NCI-H345 (cell line): ENCODE measurements at regions not wholly inside any gene's neighbourhood (a gene's known extent, or its start where the extent isn't known, plus 50 kb on each side); places are given as distances from the start of the nearest gene placed in this dataset.

ENCODE experiments used
- DNase-seq: peaks from one replicate; lab custom pipeline; 2025; lab: John Stamatoyannopoulos, UW

GRCh38 chr20:20824924-20825584 lies 112.6 kb upstream of the RALGAPA2 start:
- DNase-seq, result peak; percentile 69

- no peak for DNase-seq
Measured at GRCh38 chr20:20823476-20823881, 111.0 kb upstream of the RALGAPA2 start.

GRCh38 chr20:20821484-20822260 lies 109.2 kb upstream of the RALGAPA2 start:
- peak; percentile 24 for DNase-seq

GRCh38 chr20:20820785-20821483 lies 108.5 kb upstream of the RALGAPA2 start:
- DNase-seq, result no peak

GRCh38 chr20:20820104-20820503 lies 107.7 kb upstream of the RALGAPA2 start:
- no peak for DNase-seq

- DNase-seq, result no peak
Measured at GRCh38 chr20:20816969-20817755, 104.7 kb upstream of the RALGAPA2 start.

GRCh38 chr20:20815711-20816455 lies 103.4 kb upstream of the RALGAPA2 start:
- DNase-seq, result no peak

- no peak for DNase-seq
Measured at GRCh38 chr20:20814685-20815084, 102.2 kb upstream of the RALGAPA2 start.

GRCh38 chr20:20812136-20812535 lies 99.7 kb upstream of the RALGAPA2 start:
- no peak for DNase-seq

GRCh38 chr20:20808016-20808415 lies 95.6 kb upstream of the RALGAPA2 start:
- DNase-seq, result no peak

- DNase-seq, result no peak
Measured at GRCh38 chr20:20806121-20807095, 94.0 kb upstream of the RALGAPA2 start.

- no peak for DNase-seq
Measured at GRCh38 chr20:20803011-20803410, 90.6 kb upstream of the RALGAPA2 start.

GRCh38 chr20:20802328-20802727 lies 89.9 kb upstream of the RALGAPA2 start:
- DNase-seq, result no peak

- DNase-seq, result no peak
Measured at GRCh38 chr20:20799716-20800312, 87.4 kb upstream of the RALGAPA2 start.

GRCh38 chr20:20797521-20798310 lies 85.3 kb upstream of the RALGAPA2 start:
- no peak for DNase-seq

GRCh38 chr20:20796766-20797440 lies 84.5 kb upstream of the RALGAPA2 start:
- no peak for DNase-seq

- no peak for DNase-seq
Measured at GRCh38 chr20:20795721-20796120, 83.3 kb upstream of the RALGAPA2 start.

GRCh38 chr20:20795119-20795518 lies 82.7 kb upstream of the RALGAPA2 start:
- no peak for DNase-seq
